Natural killer cell (primary cell): ENCODE measurements at regions not wholly inside any gene's neighbourhood (a gene's known extent, or its start where the extent isn't known, plus 50 kb on each side); places are given as distances from the start of the nearest gene placed in this dataset.

Experiments used
- ATAC-seq, 3 donors: fragments of 150-1000 bp in 2 of 3; fragments of 200-7000 bp in 1 of 3; cut with Tn5 transposase; 1 replicate in 1 of 3; 2 replicates in 2 of 3; pipeline ENCODE4 v1.10.0; 2021; ENCODE audit warnings: mild to moderate bottlenecking in 2 of 3, moderate library complexity in 2 of 3
- DNase-seq, 2 donors: peaks; one replicate each; pipeline versions ENCODE4 v3.0.0 to v3.0.0-alpha.2; 2013 to 2021; ENCODE audit warnings: mixed read lengths in 1 of 2
- H3K27ac ChIP-seq: one replicate; pipeline ENCODE4 v1.5.1; 2013; ENCODE audit warnings: mild to moderate bottlenecking, low read length
- H3K27me3 ChIP-seq: one replicate; pipeline ENCODE4 v1.6.1; 2013; ENCODE audit warnings: low read length; ENCODE audit not compliant: control insufficient read depth, insufficient read depth
- H3K36me3 ChIP-seq: one replicate; pipeline ENCODE4 v1.6.1; 2013; ENCODE audit warnings: low read length; ENCODE audit not compliant: control insufficient read depth, insufficient read depth
- H3K4me1 ChIP-seq: one replicate; pipeline ENCODE4 v1.6.1; 2013; ENCODE audit warnings: low read length; ENCODE audit not compliant: control insufficient read depth, insufficient read depth
- H3K4me3 ChIP-seq: one replicate; pipeline ENCODE4 v1.5.1; 2013; ENCODE audit warnings: low read length
- H3K9me3 ChIP-seq: one replicate; pipeline ENCODE4 v1.6.1; 2013; ENCODE audit warnings: low read length; ENCODE audit not compliant: control insufficient read depth, insufficient read depth
- H3K27ac Mint-ChIP-seq, 2 donors: one replicate each; pipeline ENCODE4 v1.8.0; 2022; ENCODE audit warnings: mild to moderate bottlenecking in 2 of 2, mixed read lengths in 2 of 2, moderate library complexity in 1 of 2
- H3K27me3 Mint-ChIP-seq, 2 donors: one replicate each; pipeline ENCODE4 v1.8.0; 2022; ENCODE audit warnings: low read depth in 2 of 2, mixed read lengths in 2 of 2
- H3K36me3 Mint-ChIP-seq: one replicate; pipeline ENCODE4 v1.8.0; 2022; ENCODE audit warnings: mixed read lengths
- H3K4me1 Mint-ChIP-seq, 2 donors: one replicate each; pipeline ENCODE4 v1.8.0; 2022; ENCODE audit warnings: mixed read lengths in 2 of 2
- H3K4me3 Mint-ChIP-seq: one replicate; pipeline ENCODE4 v1.8.0; 2022; ENCODE audit warnings: mild to moderate bottlenecking, moderate library complexity, mixed read lengths
- H3K9me3 Mint-ChIP-seq, 2 donors: one replicate each; pipeline ENCODE4 v1.8.0; 2022; ENCODE audit warnings: mixed read lengths in 2 of 2
- CTCF ChIP-seq: fragments of 200-600 bp; IDR thresholded peaks from one replicate; pipeline ENCODE4 v1.8.0; 2022; ENCODE audit warnings: antibody characterized with exemption
- WGBS: methylation state at CpG from one replicate; pipeline ENCODE4 v1.1.7; 2013; ENCODE audit warnings: missing lambda C conversion rate; ENCODE audit not compliant: insufficient coverage; 5-methylcytosine and 5-hydroxymethylcytosine counted together
- intact Hi-C: fragments of 100-400 bp; cut with micrococcal nuclease; formaldehyde crosslinking; loops from one replicate; pipeline ENCODE4 v1.14.2; 2022

- Histone ChIP-seq H3K36me3 (no peaks in the 10 kb centered on the region), H3K9me3 (no peaks in the 10 kb centered on the region), H3K4me3 (no peak overlapping the region), H3K4me1 (no peaks in the 10 kb centered on the region), H3K27ac (no peak overlapping the region), H3K27me3 (no peaks in the 10 kb centered on the region)
- no peak overlapping the region for H3K27ac Mint-ChIP-seq
- WGBS = 63% methylated on average over 4 of the region's 6 CpGs
- intact Hi-C loops = no loop called here
- DNase-seq (no peak), ATAC-seq (no peak)
- no peak overlapping the region for H3K4me3 Mint-ChIP-seq
- H3K36me3 Mint-ChIP-seq = no peaks in the 10 kb centered on the region
- no peaks in the 10 kb centered on the region for H3K27me3 Mint-ChIP-seq
- no peak for TF ChIP-seq CTCF
- H3K4me1 Mint-ChIP-seq = no peaks in the 10 kb centered on the region
- H3K9me3 Mint-ChIP-seq = peaks cover 15 to 18% of the 10 kb centered on the region in 2 donors
Measured at GRCh38 chr2:125169022-125169763, 1144.1 kb downstream of the CNTNAP5 start.

GRCh38 chr2:125169764-125170146, 1144.7 kb downstream of the CNTNAP5 start:
- Histone ChIP-seq H3K4me1 (no peaks in the 10 kb centered on the region), H3K4me3 (no peak overlapping the region), H3K9me3 (no peaks in the 10 kb centered on the region), H3K27ac (no peak overlapping the region), H3K27me3 (no peaks in the 10 kb centered on the region), H3K36me3 (no peaks in the 10 kb centered on the region)
- TF ChIP-seq CTCF = no peak
- intact Hi-C loops = no loop called here
- H3K4me1 Mint-ChIP-seq = no peaks in the 10 kb centered on the region
- ATAC-seq (no peak), DNase-seq (no peak)
- H3K4me3 Mint-ChIP-seq = no peak overlapping the region
- 86% methylated on average over 1 of the region's 3 CpGs for WGBS
- peaks cover 15 to 16% of the 10 kb centered on the region in 2 donors for H3K9me3 Mint-ChIP-seq
- H3K27me3 Mint-ChIP-seq = no peaks in the 10 kb centered on the region
- H3K36me3 Mint-ChIP-seq = no peaks in the 10 kb centered on the region
- no peak overlapping the region for H3K27ac Mint-ChIP-seq

DNA sequence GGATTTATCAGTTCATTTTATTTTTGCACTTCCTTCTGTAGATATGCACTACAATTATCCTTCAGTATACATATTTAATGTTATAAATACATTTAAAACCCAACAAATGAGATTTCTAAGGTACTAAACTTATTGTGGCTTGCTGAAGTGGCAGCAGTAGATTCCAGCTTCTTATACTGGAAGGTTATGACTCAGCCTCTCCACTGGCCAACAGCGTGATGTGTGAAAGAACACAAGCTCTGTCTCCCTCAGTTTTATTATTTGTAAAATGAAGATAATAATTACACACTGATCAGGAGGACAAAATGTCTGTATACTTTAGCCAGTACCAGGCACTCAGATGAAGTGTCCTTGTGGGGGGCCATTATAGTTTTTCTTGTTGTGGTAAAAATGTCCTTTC, 1147.1 kb downstream of the CNTNAP5 start:
- Histone ChIP-seq H3K27ac (no peak overlapping the region), H3K27me3 (no peaks in the 10 kb centered on the region), H3K4me1 (no peaks in the 10 kb centered on the region), H3K4me3 (no peak overlapping the region), H3K36me3 (no peaks in the 10 kb centered on the region), H3K9me3 (peaks cover 3% of the 10 kb centered on the region)
- WGBS = 83% methylated on average over 1 of the region's 1 CpG
- no peaks in the 10 kb centered on the region for H3K36me3 Mint-ChIP-seq
- DNase-seq (no peak), ATAC-seq (no peak)
- H3K4me3 Mint-ChIP-seq = no peak overlapping the region
- peaks cover 12 to 19% of the 10 kb centered on the region in 2 donors for H3K9me3 Mint-ChIP-seq
- no peak for TF ChIP-seq CTCF
- no peaks in the 10 kb centered on the region for H3K27me3 Mint-ChIP-seq
- intact Hi-C loops = no loop called here
- H3K4me1 Mint-ChIP-seq = no peaks in the 10 kb centered on the region
- no peak overlapping the region for H3K27ac Mint-ChIP-seq

DNA sequence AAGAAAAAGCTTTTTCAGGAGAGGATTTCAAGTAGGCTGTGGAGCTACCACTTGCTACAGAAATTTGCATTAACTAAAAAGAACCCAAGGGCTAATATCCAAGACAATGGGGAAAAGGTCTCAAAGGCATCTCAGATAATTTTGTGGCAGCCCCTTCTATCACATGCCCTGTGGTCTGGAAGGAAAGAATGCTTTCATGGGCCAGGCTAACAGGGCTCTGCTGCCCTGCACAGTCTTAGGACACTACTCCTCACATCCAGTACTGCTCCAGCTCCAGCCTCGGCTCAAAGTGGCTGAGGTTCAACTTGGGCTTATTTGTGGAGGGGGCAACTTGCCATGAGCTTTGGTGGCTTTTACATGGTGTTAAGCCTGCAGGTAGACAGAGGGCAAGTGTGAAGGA, 1150.3 kb downstream of the CNTNAP5 start:
- no peaks in the 10 kb centered on the region for H3K4me1 ChIP-seq
- Mint-ChIP-seq H3K36me3 (no peaks in the 10 kb centered on the region), H3K27me3 (no peaks in the 10 kb centered on the region), H3K4me3 (no peak overlapping the region), H3K4me1 (no peaks in the 10 kb centered on the region), H3K9me3 (peaks cover 13 to 17% of the 10 kb centered on the region in 2 donors), H3K27ac (no peak overlapping the region)
- DNase-seq = no peak
- no peaks in the 10 kb centered on the region for H3K36me3 ChIP-seq
- no peak overlapping the region for H3K4me3 ChIP-seq
- H3K9me3 ChIP-seq = peaks cover 3% of the 10 kb centered on the region
- no peak overlapping the region for H3K27ac ChIP-seq
- no peaks in the 10 kb centered on the region for H3K27me3 ChIP-seq
- ATAC-seq = no peak
- WGBS = 63% methylated on average over 1 of the region's 1 CpG
- intact Hi-C loops = no loop called here
- TF ChIP-seq CTCF = no peak
